Ecto neural progenitor cell (in vitro differentiated cells): ENCODE measurements at regions not wholly inside any gene's neighbourhood (a gene's known extent, or its start where the extent isn't known, plus 50 kb on each side); places are given as distances from the start of the nearest gene placed in this dataset.

Experiments used
- DNase-seq: peaks from one replicate; pipeline ENCODE4 v3.0.0-alpha.2; 2018; ENCODE audit warnings: low spot score

DNA sequence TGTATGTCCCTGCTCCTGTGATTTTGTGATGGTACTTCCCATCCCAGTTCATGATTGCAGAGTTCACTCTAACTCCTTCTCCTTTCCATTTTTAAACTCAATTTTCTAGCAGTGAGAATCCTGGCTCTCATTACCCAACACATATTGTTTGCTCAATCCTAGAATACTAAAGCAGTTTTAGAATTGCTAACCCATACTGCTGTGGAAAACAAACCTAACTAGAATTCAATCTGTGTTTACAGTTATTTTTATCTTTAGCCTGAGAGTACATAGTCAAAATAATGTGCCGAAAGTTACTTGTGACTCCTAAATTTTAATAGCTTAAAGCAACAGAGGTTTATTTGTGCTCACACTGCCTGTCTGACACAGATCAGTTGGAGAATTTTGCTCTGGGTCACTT is 508.0 kb downstream of the AACS start:
- no peak for DNase-seq

DNA sequence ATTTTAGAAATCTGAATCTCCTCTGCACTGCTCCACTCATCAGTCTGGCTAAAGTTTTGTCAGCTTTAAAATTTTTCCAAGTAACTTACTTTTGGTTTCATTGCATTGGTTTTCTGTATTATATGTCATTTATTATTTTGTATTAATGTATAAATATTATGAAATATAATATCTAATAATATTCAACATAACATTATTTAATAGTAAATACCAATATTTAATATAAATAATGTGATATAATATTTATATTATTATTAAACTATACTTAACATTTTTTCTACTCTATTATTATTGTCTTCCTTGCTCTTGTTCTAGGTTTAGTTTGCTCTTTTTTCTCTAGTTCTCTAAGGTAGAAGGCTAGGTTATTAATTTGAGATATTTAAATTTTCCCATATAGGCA is 512.1 kb downstream of the AACS start:
- no peak for DNase-seq

DNA sequence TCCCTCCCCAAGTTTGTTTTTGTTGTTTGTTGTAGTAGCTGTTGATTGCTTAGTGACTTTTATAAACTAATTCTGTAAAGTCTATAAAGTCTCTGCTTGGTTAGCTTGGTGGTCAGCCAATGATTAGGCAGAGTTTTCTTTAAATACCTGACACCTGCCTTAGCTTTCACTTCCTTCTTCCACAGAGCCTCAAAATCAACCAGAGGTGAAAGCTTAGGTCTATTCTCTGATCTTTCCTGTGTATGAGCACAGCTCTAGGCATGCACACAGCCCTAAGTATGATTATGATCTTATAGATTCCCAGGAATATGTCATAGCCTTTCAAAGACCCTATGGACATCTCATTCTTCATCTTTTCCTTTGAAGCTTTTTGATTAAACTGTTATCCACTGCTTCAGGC is 514.7 kb downstream of the AACS start:
- DNase-seq = no peak

DNA sequence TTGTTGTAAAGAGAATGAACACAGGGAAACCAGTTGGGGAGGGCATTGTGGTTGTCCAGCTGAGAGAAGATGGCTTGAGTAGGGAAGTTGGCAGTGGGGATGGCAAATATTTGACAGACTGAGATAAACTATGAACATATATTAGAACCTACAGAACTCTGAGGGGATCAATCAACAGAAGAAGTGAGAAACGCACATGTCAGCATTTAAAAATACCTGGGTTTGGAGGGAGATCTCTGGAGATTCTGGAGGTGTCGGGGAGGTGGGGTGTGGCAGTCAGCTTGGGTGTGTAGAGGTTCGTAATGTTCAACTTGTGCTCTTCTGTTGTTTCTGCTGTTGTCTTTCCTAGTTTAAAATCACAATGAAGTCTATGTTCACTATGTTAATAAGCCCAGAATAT is 517.8 kb downstream of the AACS start:
- no peak for DNase-seq

DNA sequence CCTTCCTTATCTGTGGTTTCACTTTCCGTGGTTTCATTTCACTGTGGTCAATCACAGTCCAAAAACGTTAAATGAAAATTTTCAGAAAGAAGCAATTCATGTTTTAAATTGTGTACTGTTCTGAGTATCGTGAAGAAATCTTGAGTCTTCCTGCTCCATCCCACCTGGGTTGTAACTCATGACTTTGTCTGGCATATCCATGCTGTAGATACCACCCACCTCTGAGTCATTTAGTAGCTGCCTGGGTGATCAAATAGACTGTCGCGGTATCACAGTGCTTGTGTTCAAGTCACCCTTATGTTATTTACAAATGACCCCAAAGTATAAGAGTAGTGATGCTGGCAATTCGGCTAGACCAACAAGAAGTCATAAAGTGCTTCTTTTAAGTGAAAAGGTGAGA is 521.2 kb downstream of the AACS start:
- no peak for DNase-seq

DNA sequence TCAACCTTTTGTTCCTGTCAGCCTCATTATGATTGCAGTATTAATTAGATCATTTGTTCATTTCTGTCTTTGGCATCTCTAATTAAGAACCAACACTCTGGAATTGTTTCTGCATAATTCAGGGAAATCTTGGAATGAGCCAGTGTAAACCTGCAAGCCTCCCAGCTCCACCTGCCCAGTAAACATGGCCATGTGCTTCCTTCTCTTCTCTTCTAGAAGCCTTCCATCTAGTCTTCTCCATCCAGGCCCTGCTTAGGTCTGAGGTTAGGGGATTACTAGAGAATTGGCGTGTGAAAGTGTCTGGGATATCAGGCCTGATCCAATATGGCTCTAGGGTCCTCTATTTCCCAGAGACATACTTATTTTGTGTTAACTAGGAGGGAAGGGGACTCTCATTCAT is 528.0 kb downstream of the AACS start:
- DNase-seq = no peak

DNA sequence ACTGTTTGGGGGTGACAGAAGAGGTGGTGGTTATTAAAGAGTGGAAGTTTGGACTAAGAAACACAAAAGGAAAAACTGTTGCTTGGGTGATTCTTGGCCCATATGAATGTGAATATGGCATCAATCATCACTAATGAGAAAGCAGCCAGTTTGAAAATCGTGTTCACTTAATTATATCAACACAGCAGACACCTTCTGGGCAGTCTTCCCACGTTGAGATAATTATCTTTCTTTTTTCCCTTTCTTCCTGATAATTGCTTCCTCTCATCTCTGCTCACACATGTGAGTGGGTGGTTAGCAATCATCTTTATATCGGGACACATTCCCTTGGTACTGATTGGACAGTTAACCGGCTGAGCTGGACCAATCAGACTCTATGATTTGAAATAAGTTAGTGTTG is 539.7 kb downstream of the AACS start:
- DNase-seq = no peak

DNA sequence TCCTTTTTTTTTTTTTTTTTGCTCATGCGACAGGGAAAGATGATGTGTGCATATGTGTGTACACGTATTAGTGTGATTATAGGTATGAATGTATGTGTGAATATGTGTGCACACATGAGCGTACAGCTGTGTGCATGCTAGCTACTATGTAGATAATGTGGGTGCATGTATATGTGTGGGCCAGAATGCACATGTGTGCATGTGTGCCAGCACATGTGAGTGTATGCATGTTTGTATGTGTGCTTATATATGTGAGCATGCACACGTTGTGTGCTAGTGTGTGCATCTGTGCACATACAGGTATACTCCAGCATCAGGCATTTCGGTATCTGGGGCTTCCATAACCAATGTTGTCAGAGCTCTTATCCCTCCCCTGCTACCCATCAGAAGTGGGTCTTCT is 541.1 kb downstream of the AACS start:
- no peak for DNase-seq

DNA sequence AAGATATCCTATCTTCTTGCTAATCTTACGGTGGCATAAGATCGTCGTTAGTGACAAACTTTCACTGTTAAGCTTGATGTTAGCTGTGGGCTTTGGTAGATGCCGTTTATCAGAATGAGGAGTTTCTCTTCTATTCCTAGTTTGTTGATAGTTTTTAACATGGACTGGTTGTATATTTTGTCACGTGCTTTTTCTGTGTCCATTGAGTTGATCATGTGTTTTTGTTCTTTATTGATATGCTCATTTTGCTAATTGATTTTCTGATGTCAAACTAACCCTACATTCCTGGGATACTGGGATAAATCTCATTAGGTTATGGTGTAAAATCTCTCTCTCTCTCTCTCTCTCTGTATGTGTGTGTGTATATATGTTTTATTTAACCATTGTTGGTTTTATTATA is 545.1 kb downstream of the AACS start:
- no peak for DNase-seq

DNA sequence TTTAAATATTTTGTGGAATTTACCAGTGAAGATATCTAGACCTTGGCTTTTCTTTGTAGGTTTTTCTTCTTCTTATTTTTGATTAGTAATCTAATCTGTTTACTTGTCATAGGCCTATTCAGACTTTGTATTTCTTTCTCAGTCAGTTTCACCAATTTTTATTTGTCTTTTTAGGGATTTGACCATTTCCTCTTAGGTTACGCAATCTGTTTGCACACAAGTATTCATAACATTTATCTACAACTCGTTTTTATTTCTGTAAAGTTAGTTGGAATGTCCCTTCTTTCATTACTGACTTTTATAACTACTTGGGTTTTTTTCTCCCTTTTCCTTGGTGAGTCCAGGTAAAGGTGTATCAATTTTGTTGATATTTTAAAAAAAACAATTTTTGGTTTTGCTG is 545.7 kb downstream of the AACS start:
- DNase-seq = no peak

DNA sequence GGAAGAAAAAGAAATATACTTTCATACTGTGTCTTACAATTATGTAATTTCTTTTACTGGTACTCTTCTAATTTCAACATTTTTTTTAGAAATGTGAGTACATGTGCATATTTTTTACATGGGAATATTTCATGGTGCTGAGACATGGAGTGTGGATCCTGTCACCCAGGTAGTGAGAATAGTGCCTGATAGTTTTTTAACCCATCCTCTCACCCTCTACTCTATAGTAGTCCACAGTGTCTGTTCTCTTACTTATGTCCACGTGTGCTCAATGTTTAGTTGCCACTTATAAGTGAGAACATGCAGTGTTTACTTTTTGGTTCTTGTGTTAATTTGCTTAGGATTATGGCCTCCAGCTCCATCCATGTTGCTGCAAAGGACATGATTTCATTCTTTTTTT is 548.8 kb downstream of the AACS start:
- no peak for DNase-seq

DNA sequence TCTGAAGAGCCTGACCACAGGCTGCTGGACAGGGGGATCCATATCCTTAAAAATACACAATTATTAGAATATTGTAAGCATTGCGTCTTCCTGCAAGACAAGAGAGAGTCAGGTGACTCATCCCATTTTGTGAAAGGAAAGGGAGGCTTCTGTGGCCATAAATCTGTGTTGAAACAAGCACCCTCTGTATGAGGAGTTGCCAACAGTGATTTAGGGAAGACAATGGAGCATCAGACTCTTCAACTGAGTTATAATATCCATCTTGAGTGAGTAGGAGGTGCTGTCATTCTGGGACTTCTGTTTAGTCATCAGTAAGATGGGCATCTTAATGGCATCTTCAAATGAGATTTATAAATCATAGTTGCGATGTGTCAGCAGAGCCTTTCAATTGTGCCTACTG is 554.5 kb downstream of the AACS start:
- no peak for DNase-seq

DNA sequence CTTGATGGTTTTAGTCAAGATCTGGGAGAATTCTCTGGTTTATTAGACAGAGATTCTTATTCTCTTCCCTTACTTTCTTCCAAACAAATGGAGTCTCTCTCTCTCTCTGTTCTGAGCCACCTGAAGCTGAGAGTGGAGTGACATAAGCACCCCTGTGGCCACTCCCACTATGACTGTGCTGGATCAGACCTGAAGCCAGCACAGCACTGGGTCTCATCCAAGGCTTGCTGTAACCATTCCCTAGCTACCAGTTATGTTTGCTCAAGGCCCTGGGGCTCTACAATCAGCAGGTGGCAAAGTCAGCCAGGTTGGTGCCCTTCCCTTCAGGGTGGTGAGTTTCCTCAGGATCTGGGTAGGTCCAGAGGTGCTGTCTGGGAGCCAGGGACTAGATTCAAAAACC is 568.5 kb downstream of the AACS start:
- no peak for DNase-seq

DNA sequence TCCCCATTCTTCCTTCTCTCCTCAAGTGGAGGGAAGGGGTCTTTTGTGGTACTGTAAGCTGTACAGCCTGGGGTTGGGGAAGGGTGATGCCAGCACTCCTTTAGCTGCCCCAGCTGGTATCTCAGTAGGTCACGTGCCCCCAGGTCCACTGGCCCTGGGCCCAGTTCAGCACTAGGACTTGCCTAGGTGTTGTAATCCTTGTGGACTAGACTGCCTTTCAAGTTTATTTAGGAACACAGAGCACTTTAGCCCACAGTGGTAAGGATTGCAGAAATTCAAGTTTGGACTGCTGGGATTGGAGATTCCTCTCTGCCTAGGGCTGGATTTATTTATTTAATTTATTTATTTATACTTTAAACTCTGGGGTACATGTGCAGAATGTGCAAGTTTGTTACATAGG is 569.6 kb downstream of the AACS start:
- no peak for DNase-seq

DNA sequence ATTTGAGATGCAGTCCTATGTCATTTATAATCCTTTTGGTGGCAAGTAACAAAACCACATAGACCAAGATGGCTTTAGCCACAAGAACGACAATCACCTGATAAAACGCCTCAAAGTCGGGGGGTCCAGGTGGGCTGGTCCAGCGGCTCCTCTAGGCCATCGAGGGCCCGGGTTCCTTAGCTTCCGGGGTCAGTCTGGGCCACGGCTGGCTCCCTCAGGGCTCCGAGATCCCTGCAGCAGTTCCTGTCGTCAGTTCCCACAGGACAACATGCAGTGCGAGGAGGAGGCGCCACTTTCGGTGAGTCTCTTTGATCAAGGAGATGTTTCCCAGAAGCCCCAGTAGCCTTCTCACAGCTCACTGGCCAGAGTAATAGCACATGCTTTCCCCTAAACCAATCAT is 574.6 kb downstream of the AACS start:
- no peak for DNase-seq

DNA sequence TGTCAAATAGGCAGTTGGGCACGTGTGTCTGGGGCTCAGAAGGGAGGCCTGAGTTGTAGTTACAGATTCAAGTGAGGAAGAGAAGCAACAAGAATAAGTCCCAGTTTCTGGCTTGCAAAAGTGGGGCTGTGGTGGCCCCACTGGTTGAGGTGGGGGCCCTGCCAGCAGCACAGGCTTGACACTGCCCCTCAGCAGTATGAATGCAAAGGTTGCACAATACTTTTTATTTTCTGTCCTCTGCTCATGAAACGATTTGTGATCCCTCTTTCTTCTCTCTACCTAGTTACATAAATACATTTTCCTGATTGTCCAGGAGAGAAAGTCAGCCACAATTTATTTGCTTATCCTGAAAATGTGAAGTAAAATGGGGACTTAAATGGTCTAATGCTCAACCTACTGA is 577.8 kb downstream of the AACS start:
- no peak for DNase-seq

DNA sequence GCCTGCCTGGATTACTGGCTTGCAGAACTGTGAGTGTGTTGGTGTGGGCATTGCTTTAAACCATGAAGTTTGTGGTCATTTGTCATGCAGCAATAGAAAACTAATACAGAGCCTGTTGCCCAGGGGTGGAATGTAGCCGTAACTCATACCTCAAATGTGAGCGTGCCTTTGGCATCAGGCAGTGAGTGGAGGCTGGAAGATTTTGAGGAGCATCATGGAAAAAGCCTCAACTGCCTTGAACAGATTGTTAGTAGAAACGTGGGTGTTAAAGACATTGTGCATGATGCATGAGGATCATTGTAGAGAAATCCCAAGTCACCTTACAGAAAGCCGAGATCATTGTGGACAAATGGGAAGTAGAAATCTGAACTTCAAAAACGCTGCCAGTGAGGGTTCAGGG is 580.5 kb downstream of the AACS start:
- DNase-seq = no peak

DNA sequence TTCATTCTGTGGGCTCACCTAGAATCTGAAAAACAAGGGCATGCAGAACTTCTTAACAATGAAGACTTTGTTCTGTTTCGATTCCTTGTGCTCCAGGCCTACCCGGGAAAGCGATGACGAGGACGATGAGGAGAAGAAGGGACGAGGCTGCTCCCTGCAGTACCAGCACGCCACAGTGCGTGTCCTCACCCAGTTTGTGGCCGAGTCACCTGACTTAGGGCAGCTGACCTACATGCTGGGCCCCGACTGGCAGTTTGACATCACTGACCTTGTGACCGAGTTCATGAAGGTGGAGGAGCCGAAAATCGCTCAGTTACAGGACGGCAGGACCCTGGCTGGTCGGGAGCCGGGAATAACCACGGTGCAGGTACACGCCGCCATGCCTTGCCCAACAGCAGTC is 585.4 kb downstream of the AACS start:
- no peak for DNase-seq

DNA sequence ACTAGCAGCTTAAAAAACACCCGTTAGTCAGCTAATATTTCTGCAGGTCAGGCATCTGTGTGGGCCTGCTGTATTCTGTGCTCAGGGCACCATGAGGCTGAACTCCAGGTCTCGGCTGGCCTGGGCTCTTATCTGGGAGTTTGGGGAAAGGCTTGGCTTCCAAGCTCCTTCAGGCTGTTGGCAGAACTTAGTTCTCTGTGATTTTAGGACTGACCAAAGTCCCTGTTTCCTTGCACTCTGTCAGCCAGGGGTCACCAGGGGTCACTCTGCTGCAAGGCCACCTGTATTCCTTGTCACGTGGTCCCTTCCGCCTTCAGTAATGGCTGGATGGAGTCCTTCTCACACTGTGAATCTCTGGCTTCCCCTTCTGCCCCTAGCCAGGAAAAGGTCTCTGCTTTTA is 586.4 kb downstream of the AACS start:
- no peak for DNase-seq

DNA sequence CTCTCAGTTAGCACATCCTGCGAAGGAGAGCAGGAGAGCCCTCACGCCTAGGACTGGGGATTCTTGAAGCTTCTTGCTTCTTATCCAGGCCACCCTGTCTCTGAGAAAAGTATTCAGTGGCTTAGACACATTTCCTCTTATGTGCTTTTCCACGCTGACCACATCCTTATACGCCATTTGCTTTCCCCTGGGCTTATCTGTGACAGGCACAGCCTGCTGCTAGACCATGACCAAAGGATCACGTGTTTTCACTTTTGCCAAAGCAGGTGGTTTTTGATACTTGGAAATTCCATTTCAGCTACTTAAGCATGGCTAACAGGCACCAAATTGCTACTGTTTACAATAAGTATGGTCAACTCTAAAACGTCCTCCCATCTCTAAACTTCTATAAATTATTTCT is 587.4 kb downstream of the AACS start:
- no peak for DNase-seq

DNA sequence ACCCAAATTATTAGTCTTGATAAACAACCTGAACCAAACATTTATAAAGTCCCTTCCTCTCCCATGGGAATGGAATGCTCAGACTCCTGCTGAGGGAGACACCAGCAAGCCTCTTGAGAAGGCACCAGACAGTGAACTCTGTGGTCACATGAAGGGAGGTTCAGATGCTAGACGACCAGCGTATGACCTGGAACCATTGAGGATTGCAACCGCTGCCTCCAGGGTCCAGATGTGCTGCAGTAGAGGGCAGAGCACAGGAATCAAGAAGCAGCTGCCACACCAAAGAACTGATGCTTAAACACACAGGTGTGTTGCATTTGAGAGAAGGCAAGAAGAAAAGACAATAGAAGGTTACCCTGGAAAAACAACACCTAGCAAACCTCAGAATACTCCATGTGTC is 592.4 kb downstream of the AACS start:
- DNase-seq = no peak

DNA sequence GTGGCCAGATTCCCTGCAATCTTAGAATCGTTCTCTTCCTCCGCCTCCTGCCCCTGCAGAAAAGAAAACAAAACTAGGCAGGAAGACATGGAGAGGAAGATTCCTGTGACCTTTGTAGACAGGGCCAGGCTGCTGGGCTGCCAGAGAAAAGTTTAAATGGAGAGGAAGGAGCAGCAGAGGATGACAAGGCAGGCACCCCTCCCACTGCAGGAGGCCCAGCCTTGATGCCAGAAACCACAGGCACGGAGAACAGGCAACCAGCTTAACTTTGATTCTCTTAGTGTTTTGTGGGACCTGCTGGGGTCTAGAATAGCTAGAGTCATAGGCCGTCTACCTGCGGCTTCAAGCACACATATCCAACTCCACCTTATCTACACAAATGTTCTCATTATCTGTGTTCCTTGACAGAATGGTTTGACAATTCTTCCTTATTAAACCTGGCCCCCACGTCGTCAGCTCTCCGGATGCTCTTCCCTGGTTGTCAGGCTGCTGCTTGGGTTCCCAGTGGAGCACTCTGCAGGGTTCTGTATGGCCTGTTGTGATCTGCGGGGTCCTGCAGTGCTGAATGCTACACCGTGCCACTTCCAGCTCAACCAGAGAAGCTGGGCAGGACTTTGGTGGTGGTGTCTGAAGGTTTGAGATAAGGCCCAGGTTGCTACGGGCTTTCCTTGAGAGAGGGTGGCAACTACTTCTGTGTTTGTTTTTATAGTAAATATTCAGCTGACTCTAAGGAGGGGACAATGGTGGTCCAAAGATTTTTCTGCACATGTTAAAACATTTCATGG is 609.5 kb downstream of the AACS start:
- no peak for DNase-seq

DNA sequence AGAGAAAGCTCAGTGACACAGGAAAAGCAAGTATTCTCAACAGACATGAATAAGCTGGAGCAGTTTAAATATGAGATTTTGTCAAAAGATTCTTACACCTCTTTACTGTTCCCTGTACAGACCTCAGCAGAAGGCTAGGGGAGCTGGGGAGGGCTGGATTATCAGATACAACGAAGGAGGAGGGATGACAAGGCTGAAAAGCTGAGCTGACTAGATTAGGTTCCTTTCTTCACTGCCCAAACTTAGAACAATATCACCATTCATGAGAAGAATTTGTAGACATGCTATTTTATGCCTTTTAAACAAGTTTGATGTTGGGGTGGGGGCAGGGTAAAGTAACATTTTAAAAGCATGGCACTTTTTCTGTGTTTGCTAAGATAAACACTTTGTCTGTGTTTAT is 611.1 kb downstream of the AACS start:
- no peak for DNase-seq

DNA sequence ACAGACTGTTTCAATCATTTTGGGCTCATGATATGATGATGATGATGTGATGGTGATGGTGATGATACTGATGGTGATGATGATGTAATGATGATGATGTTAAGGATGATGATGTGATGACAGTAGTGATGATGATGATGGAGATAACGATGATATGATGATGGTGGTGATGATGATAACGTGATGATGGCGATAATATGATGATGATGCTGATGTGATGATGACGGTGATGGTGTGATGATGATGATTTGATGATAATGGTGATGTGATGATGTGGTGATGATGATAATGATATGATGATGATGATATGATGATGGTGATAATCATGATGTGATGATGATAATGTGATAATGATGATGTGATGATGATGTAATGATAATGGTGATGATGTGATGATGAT is 612.6 kb downstream of the AACS start:
- no peak for DNase-seq

DNA sequence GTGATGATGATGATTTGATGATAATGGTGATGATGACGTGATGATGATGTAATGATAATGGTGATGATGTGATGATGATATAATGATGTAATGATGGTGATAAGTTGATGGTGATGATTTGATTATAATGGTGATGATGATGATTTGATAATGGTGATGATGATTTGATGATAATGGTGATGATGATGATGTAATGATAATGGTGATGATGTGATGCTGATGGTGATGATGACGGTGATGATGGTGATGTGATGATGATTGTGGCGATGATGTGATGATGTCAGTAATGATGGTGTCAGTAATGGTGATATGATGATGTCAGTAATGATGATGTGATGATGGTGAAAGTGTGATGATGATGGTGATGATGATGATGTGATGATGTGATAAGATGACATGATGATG is 613.4 kb downstream of the AACS start:
- no peak for DNase-seq
